HG02981 (cell line): ENCODE measurements at regions not wholly inside any gene's neighbourhood (a gene's known extent, or its start where the extent isn't known, plus 50 kb on each side); places are given as distances from the start of the nearest gene placed in this dataset.
"Not testable (repeated sequence)": the region's sequence is repeated elsewhere in the genome, so short reads cannot be mapped to it uniquely, and the experiment has no call there.

Experiments
- ATAC-seq: cut with Tn5 transposase; IDR thresholded peaks from one replicate; pipeline ENCODE4 v1.9.1; 2021; ENCODE audit warnings: mild to moderate bottlenecking, moderate library complexity; ENCODE audit not compliant: unreplicated experiment

DNA sequence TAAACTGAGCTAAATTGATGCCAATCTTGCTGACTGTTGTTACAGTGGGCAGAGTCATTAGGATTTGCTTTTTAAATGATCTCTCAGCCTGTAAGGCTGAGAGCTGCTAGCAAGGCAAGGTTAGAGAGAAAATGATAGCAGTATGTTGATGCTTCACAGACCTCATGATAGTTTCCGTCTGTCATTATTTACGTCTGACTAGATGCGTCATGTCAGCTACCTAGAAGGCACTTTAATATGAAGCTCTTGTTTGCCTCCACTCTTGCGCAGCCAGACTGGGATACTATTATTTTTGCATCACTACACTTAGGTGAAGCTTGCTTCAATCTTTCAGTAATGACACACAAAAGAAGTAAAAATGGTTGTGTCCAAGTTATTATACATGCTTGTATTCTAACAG is 313.8 kb downstream of the LNPK start:
- ATAC-seq: no peak

DNA sequence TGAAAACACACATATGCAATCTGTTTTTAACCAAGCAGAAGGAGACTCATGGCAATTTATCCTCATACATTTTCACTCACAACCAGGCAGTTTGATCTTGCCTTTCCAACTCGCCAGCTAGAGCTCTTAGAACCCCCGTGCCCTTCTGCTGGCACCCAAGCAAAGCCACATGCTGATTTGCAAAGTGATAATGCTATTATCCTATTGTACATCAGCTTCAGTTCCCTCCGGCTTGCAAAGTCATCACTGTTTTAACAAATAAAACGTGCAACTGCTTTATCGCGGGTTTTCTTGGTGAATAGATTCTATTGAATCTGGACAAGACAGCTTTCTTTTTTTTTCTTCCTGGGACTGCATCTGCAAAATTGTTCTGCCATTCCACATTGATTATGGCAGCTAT is 314.6 kb downstream of the LNPK start:
- ATAC-seq: no peak

DNA sequence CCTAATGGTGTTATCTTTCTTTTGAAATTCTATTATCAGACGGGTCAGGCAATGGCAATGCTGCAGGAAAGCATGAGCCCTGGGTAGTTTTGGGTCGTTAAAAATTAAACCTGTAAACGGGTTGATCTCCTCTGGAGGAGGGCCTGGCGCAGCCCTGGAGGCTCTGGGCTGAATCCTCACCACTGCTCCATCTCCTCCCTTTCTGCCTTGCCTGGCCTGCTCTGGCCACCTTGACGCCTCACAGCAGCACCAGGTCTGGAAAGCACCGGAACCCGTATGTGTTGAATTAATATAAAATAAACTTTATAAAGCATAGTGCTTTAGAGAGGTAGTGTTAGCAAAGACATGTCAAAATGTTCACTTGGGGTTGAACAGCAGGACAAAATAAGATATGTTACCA is 316.1 kb downstream of the LNPK start:
- ATAC-seq: no peak

DNA sequence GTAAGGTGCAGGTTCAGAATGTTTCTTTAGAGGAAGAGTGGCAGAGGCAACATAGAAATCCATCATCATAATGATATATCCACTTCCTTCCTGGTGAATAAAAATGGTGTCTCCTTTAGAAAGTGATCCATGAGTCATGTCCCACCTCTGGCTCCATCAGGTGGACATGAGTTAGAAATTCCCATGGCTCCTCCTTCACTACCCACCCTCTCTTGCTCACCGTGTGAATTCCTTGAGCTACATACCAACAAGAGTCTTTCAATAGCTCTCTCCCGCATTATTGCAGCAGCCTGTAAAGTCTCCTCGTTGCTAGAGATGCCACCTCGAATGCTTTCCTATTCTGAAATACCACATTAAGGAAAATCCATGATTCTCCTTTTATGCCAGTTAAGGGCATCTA is 317.6 kb downstream of the LNPK start:
- no peak for ATAC-seq

DNA sequence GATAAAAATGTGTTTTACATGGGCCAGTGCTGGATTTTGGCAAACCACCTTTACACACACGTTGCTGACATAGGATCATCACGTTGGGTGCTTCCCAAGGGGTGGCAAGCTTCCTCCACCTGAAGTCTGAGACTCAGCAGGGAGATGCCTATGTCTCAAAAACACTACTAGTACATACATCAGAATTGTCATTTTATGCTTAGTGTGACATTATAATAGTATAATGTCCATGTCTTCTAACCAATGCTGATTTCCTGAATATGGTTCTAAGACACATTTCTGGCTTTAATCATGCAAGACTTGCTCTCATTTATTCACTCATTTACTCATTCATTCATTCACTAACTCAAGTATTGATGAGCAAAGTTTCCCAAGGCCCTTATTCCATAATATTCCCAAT is 322.3 kb downstream of the LNPK start:
- no peak for ATAC-seq

DNA sequence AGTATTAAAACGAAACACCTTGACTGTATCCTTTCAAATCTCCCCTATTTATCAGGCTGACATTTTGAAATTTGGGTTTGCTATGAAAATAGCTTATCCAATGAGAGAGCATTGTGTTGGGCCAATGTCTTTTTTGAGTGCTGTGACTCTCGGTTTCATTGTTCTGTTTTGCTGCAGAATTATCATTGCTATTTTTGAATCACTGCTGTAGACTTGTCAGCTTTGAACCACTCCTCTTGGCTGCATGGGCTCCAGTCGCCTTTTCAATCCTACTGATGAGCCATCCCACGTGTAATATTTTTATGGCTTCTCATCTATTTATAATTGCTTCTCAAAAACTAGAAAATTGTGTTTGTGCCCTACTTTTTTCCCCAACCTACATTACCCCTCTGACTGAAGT is 322.8 kb downstream of the LNPK start:
- no peak for ATAC-seq

DNA sequence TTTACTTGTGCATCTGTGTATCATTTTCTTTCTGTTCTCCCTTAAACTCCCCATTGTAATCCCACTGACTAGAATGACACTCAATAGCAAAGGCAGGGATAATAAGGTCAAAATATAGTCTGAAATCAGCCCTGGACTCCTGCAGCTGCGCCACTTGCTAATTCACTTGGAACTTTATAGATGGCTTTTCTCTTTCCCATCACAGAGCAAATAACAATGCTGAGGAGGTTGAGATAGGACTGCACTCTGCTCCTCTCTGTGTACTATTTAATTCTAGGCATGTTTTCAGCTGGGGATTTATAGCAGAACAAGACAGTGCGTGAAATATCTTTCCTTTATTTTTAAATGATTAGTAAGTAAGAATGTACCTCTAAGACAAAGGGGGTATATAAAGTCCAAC is 324.2 kb downstream of the LNPK start:
- no peak for ATAC-seq

DNA sequence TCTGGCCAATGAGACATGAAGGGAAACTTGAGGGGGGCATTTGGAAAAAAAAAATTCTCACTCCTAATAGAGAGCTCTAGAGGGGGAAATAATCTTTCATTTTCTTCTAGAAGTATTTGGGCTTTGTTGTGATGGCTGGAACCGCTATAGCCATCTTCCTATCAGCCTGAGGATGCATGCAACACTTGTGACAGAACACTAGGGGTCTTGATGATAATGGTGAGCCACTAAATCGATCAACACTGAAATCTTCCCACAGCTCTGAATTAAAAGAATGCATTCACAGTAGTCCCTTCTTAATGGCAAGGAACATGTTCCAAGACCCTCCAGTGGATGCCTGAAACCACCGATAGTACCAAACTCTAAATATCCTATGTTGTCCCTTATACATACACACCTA is 325.3 kb downstream of the LNPK start:
- ATAC-seq: no peak

DNA sequence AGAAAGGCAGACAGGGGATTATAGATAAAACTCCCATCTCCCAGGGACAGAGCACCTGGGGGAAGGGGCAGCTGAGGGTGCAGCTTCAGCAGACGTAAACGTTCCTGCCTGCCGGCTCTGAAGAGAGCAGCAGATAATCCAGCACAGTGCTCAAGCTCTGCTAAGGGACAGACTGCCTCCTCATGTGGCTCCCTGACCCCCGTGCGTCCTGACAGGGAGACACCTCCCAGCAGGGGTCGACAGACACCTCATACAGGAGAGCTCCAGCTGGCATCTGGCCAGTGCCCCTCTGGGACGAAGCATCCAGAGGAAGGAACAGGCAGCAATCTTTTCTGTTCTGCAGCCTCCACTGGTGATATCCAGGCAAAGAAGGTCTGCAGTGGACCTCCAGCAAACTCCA is 333.3 kb downstream of the LNPK start:
- not testable (repeated sequence) for ATAC-seq

DNA sequence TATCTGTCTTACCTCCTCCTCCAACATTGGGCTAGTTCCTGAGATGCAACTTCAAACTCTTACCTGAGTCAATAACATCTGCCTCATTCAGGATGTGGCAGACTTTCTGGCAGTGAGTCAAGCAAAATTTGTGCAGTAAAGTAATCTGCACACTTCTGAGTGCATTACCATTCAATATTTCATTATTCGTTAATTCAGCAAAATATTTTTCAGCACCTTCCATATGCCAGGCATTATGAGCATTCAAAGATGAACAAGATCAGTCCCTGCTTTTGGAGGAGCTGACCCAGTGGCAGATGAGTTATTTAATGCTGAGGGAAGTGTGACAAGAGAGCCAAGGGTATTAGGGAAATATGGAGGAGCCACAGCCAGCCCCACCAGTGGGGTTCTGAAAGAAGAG is 339.7 kb downstream of the LNPK start:
- no peak for ATAC-seq

DNA sequence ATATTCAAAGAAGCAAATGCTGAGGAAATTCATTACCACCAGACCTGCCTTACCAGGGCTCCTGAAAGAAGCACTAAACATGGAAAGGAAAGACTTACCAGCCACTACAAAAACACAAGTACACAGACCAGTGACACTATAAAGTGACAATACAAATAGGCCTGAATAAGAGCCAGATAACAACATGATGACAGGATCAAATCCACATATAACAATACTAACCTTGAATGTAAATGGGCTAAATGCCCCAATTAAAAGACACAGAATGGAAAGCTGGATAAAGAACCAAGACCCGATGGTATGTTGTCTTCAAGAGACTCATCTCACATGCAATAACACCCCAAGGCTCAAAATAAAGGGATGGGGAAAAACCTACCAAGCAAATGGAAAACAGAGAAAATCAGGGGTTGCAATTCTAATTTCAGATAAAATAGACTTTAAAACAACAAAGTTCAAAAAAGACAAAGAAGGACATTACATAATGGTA is 353.4 kb downstream of the LNPK start:
- no peak for ATAC-seq

DNA sequence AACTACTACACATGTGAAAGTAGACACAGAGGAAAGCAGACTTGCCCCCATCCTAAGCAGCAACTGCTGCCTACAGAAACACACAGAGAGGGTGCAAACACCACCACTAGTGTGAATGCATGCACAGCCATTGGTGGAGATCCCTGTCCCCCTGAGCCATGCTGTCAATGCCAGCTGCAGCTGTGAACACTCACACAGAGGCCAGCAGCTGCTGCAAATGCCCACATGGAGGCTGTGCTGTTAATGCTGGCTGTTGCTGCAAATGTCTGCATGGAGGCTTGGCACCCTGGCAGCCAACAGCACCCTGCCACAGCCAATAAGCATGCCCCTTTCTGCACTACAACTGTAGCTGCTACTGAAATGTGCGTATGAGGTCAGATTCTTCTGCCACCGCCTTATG is 355.0 kb downstream of the LNPK start:
- ATAC-seq: no peak

DNA sequence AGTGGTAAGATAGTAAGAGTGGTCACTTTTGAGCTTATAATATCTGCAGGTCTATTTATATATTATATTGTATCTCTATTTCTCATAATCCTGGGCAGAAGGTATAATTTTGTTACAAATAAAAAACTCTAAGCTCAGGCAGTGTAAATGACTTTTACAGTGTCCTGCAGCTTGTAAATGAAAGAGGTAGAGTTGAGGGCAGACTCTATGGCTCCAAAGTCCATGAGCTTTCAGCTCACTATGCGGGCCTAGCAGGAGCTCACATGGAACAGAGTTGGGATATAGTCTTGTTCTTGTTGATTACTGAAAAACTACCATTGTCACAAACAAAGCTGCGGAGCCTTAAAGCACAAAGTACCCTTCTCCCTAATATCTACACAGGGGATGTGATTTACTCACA is 361.4 kb downstream of the LNPK start:
- no peak for ATAC-seq

DNA sequence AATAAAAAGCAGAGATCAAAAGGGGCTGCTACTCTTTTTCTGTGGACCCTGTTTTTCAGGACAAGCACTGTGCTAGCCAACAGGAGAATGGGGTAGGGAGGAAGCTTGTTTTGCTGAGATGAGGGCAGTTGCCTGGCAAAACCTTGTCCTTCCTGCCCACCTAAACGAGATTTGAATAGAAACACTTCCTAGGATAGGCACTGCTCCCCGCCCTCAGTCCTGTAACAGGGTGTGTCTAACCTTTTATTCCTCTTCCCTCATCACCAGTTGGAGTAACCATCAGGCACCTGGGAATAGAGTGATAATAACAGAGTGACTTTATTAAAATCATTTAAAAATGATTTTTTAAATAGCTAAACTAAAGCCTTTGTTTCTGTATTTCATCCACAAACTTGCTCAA is 368.8 kb downstream of the LNPK start:
- ATAC-seq: no peak

DNA sequence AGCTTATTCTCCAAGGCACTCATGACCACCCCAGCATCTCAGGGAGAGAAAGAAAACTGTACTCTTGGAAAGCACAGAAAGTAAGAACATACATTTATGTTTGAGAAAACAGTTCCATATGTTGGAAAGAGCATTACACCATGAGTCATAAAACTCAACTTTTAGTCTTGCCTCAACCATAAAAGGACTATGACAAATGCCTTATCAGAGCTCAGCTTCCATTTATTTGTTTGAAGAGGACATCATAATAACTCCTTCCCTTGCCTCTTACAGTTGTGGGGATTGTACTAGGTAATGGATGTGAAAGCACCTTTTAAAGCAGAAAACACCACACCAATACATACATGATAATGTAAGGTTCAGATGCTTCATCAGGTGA is 370.8 kb downstream of the LNPK start:
- no peak for ATAC-seq

DNA sequence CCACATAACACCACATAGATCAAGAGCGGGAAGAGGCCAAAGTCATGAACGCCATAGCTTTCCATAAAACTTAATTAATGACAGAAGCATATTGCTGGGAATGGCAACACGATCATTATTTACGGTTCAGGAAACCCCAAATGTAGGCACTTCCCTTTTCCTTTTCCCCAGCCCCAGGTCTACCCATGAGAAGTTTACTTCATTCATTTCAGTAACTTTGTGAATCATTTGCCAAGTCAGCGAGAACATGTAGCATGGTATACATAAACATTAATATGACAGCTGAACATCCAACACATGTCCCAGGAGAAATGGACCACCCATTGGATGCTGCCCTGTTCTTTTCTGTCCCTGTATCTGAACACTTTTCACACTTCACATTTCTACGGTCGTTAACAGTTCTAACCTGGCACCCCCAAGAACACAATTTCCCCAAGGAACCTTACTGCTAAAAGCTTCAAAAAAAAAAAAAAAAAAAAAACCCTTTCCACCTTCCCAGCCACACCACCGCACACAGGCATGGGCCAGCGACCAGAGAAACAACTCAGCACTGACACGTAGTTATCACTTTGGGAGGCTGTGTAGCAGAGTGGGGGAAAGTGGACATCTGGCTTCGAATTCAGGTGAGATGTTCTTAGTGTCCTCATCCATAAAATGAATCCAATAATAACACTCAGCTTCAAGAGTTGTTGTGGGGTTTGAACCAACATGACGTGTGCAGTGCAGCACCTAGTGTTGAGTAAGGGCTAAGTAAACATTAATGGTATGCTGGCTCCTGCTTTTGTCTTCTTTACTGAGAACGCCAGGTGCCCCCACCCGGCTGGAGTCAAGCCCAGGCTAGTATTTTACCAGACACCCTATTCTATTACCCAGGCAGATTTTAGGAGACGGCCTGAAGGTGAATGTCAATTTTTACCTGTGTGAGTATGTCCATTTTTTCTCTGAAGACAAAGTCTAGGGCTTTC is 371.5 kb downstream of the LNPK start:
- ATAC-seq: no peak

DNA sequence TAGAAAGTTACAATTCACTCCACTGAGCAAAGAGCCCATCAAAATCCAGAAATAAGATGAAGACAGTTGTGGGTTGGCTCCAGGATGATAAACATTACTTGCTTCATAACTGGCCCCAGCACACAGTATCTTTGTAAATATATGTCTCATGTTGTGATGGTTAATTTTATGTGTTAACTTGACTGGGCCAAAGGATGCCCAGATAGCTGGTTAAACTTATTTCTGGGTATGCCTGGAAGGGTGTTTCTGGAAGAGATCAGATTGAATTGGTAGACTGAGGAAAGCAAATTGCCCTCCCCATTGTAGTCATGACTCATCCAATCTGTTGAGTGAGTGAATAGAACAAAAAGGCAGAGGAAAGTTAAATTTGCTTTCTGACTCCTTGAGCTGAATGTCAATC is 373.8 kb downstream of the LNPK start:
- no peak for ATAC-seq

DNA sequence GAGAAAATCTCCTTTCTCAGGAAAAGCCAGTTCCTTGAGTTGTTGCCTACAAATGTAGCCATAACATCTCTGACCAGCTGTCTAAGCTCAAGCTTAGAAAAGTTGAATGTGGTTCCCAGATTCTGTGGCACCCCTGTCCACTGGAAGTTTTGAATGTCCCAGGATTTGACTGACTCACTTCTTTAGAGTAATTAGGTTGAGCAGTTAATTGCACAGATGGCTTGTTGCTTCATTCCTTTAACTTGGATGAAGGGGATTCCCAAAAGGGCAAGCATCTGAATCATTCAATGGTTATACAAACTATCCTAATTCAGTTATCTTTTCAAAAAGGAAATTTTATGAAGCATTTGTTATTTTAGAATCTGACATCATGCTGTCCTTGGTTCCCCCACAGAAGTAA is 374.7 kb downstream of the LNPK start:
- ATAC-seq: no peak

DNA sequence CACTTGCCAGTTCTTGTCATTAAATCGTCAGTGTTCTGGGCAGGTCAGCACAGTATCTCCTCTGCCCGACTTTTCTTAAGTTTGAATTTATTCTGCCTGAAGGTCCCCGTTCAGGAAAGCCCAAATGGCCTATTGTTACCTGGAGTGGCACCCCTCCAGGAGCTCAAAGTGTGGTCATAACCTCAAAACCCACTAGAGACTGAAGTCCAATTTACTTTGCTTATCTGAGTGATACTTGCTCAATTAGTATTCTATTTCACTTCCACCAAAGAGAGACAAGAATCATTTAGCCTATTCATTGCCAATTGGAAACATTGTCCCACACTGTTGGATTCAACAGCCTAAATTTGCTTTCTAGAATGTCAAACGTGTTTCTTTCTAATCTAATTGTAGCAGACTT is 375.3 kb downstream of the LNPK start:
- no peak for ATAC-seq

DNA sequence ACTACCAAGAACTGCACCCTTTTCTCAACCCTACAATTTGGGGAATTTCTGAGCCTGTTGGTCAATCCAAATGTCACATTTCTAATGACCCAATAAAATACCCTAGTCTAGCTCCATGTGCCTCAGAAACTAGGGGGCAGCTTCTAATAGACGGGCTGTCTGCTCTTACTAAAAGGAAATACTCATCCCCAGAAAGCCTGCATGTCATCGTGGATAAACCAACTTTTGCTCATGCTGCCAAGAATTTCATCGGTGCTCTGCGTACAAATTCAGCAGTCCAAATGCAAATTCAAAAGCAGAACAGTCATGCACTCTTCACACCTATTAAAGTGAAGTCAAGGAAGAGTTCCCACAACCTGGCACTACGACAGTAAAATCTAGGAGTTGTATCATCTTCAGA is 377.3 kb downstream of the LNPK start:
- ATAC-seq: no peak

DNA sequence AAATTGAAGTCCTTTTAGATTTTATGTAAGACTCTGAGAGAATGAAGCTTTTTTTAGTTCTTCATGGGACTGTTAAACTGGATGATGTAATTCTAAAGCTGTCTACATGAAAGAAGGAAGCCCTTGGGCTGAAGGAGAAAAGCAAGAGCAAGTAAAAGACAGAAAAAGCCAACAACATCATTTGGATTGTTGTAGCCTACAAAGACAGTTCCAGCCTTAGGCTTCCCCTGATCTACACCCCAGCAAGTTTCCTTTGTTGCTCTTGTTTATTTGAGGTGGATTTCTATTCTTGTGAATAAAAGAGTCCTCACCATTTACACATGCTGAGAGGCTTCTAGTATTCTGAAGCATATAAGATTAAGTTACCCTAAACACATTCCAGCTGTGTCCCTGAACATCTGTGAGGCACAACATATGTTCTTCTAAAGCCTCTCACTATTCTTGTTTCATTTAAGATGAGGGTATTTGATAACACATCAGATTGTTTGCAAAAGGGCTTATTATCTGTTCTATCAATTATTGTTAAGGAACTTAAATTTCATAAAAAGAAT is 377.8 kb downstream of the LNPK start:
- ATAC-seq: no peak

DNA sequence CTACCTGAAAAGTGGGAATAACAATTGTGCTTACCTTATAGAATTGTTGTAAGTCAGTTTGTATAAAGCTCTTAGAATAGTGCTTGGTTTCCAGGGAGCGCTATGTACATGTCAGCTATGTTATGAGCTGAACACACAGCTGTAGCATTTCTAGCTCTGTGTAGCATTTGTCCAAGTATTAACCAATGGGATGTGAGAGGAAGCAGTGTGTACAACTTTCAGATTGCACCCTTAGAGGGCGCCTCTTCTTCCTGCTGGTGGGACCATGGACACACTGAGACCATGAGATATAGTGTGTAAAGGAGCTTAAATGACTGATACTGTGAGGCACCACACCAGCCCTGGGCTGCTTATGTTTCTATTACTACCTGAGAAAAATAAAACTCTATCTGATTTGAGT is 380.2 kb downstream of the LNPK start:
- no peak for ATAC-seq

DNA sequence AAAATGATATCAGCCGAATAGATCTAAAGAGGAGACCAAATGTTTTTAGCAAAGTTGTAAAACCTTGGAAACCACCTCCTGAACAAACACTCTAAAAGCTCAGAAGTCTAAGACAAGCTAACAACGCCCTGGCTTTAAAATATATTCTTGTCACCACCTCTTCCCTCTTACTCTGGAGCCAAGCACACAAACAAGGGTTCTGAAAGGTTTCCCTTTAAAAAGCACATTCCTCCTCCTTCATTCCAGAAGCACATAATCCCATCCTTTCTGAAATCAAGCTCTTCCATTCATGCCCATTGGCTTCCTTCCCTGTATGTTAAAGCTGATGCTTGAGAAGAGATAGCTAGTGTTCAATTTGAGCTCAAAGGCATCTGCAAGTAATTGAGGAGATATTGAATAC is 382.0 kb downstream of the LNPK start:
- ATAC-seq: no peak
